NT2/D1 (cell line): ENCODE measurements at regions not wholly inside any gene's neighbourhood (a gene's known extent, or its start where the extent isn't known, plus 50 kb on each side); places are given as distances from the start of the nearest gene placed in this dataset.

Experiments used
- DNase-seq: peaks from one replicate; pipeline ENCODE4 v3.0.0-alpha.2; 2011; ENCODE audit warnings: low read depth, low spot score
- H3K27me3 ChIP-seq: 2 replicates; pipeline ENCODE4 v1.6.0; 2011; ENCODE audit warnings: mild to moderate bottlenecking; ENCODE audit not compliant: insufficient read length, insufficient read depth
- H3K36me3 ChIP-seq: 2 replicates; pipeline ENCODE4 v1.6.1; 2011; ENCODE audit warnings: mild to moderate bottlenecking, low read length, mixed read lengths; ENCODE audit not compliant: insufficient read depth, insufficient read length
- H3K4me1 ChIP-seq: 2 replicates; pipeline ENCODE4 v1.5.1; 2011; ENCODE audit not compliant: insufficient read depth, insufficient read length
- H3K4me3 ChIP-seq: 2 replicates; pipeline ENCODE4 v1.5.1; 2011; ENCODE audit warnings: low read depth; ENCODE audit not compliant: insufficient read length
- H3K9ac ChIP-seq: 2 replicates; pipeline ENCODE4 v1.6.0; 2011; ENCODE audit warnings: low read depth; ENCODE audit not compliant: insufficient read length
- H3K9me3 ChIP-seq: 2 replicates; pipeline ENCODE4 v1.5.1; 2011; ENCODE audit warnings: mild to moderate bottlenecking, low read length; ENCODE audit not compliant: insufficient read depth
- SUZ12 ChIP-seq: IDR thresholded peaks from 2 replicates; pipeline ENCODE4 v1.6.1; 2011; ENCODE audit not compliant: insufficient read length, insufficient read depth; ENCODE audit errors: extremely low read depth
- YY1 ChIP-seq: IDR thresholded peaks from 2 replicates; pipeline ENCODE4 v1.6.1; 2011; ENCODE audit not compliant: insufficient read length, insufficient read depth
- ZNF274 ChIP-seq: IDR thresholded peaks from 2 replicates; pipeline ENCODE4 v1.6.1; 2011; ENCODE audit warnings: mild to moderate bottlenecking, low read depth, low read length

GRCh38 chr1:220385158-220385557, 112.9 kb upstream of the RAB3GAP2 start:
- DNase-seq = no peak

DNA sequence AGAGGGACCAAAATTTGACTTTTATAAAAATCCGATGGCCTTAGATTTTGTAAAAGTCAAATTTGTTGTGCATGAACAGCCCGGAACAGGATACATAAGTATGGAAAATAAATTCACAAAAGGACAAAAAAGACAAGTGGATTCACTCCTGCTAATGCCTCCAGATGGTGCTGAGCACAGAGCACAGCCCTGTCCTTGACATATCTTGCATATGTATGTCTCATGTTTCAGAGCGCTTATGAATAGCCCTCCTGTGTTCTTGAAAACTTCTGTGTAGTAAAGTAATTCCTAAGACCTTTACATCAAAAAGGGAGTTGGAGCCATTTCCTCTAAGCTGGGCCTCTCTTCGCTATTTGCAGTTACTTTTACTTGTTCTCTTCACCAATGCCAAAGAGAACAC, 110.7 kb upstream of the RAB3GAP2 start:
- Histone ChIP-seq H3K36me3 (no peaks in the 10 kb centered on the region), H3K4me3 (no peak overlapping the region), H3K9ac (no peak overlapping the region), H3K4me1 (no peaks in the 10 kb centered on the region), H3K9me3 (peaks cover 12% of the 10 kb centered on the region), H3K27me3 (no peaks in the 10 kb centered on the region)
- TF ChIP-seq YY1 = no peak
- no peak for TF ChIP-seq SUZ12
- no peak for TF ChIP-seq ZNF274
- DNase-seq = no peak

More at GRCh38 chr1:220385158-220385557, 112.9 kb upstream of the RAB3GAP2 start:
- TF ChIP-seq SUZ12 = no peak
- no peak for TF ChIP-seq YY1
- no peak for TF ChIP-seq ZNF274
- Histone ChIP-seq H3K9ac (no peak overlapping the region), H3K9me3 (peaks cover 8% of the 10 kb centered on the region), H3K27me3 (no peaks in the 10 kb centered on the region), H3K36me3 (no peaks in the 10 kb centered on the region), H3K4me1 (no peaks in the 10 kb centered on the region), H3K4me3 (no peak overlapping the region)

DNA sequence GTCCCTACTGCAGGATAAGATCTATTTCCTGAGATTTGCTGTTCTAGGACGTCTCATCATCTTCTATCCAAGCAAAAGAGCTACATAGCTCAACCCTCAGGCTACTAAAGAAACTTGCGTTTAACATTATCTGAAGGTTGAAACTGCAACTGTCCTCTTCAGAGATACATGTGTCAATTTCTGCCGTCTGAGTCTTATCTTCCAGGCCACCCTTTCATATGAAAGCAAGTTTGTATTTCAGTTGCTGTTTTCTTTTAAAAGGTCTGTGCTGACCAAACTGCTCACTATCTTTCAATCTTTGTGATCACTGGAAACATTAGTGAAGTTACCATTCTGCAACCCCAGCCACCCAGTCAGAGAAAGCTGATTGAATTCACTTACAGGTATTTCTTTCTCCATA, 108.6 kb upstream of the RAB3GAP2 start:
- no peak for DNase-seq
- no peaks in the 10 kb centered on the region for H3K36me3 ChIP-seq
- no peak overlapping the region for H3K4me3 ChIP-seq
- H3K9me3 ChIP-seq = peaks cover 12% of the 10 kb centered on the region
- TF ChIP-seq SUZ12 (no peak), YY1 (no peak), ZNF274 (no peak)
- no peaks in the 10 kb centered on the region for H3K27me3 ChIP-seq
- H3K4me1 ChIP-seq = no peaks in the 10 kb centered on the region
- no peak overlapping the region for H3K9ac ChIP-seq

DNA sequence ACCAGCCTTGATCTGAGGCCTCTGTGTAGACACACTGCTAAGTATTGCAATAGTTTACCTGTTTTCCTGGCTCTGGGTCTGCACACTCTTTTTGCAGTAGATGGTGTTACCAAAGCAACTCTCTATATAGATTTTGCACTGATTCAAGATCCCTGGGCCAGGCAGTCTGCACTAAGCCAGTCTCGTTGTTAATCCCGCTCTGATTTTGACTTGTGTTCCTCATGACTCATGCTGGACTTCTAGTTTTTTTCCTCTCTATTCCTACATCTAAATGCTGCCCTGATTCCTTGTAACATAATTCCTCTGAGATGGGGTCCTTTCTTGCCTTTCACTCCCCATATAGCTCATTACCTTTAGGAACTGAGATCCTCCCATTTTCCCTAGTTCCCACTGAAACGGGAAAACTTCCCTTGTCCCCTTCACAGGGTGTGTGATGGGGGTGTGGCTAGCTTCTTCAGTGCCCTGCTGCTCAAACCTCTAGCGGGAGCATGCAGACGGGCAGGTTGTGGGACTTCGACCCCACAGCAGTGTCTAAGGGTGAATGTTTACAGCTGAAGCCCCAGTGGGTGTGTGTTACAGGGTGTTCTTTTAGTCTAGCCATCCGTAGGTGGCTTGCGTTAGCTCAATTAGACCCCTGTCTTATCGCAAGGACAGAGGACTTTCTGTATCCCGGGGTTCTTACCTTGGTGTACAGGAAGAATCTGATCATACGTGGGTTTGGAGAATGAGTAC, 106.5 kb upstream of the RAB3GAP2 start:
- H3K9me3 ChIP-seq = peaks cover 3% of the 10 kb centered on the region; the same call in 1 of the 2 replicates
- TF ChIP-seq YY1 = no peak
- TF ChIP-seq SUZ12 = no peak
- TF ChIP-seq ZNF274 = no peak
- no peaks in the 10 kb centered on the region for H3K4me1 ChIP-seq
- H3K27me3 ChIP-seq = no peaks in the 10 kb centered on the region
- H3K9ac ChIP-seq = no peak overlapping the region
- H3K4me3 ChIP-seq = no peak overlapping the region
- no peak for DNase-seq
- no peaks in the 10 kb centered on the region for H3K36me3 ChIP-seq

- no peak for DNase-seq
- peaks cover 3% of the 10 kb centered on the region; the same call in 1 of the 2 replicates for H3K9me3 ChIP-seq
- TF ChIP-seq ZNF274 = no peak
- no peak for TF ChIP-seq YY1
- TF ChIP-seq SUZ12 = no peak
- H3K4me1 ChIP-seq = no peaks in the 10 kb centered on the region
- no peak overlapping the region for H3K4me3 ChIP-seq
- H3K9ac ChIP-seq = no peak overlapping the region
- H3K36me3 ChIP-seq = no peaks in the 10 kb centered on the region
- no peaks in the 10 kb centered on the region for H3K27me3 ChIP-seq
Measured at GRCh38 chr1:220375715-220376114, 103.5 kb upstream of the RAB3GAP2 start.

GRCh38 chr1:220374449-220374848, 102.2 kb upstream of the RAB3GAP2 start:
- Histone ChIP-seq H3K9ac (no peak overlapping the region), H3K4me1 (no peaks in the 10 kb centered on the region), H3K27me3 (no peaks in the 10 kb centered on the region), H3K4me3 (no peak overlapping the region), H3K36me3 (no peaks in the 10 kb centered on the region), H3K9me3 (no peaks in the 10 kb centered on the region)
- TF ChIP-seq YY1 = no peak
- TF ChIP-seq SUZ12 = no peak
- TF ChIP-seq ZNF274 = no peak
- no peak for DNase-seq

DNA sequence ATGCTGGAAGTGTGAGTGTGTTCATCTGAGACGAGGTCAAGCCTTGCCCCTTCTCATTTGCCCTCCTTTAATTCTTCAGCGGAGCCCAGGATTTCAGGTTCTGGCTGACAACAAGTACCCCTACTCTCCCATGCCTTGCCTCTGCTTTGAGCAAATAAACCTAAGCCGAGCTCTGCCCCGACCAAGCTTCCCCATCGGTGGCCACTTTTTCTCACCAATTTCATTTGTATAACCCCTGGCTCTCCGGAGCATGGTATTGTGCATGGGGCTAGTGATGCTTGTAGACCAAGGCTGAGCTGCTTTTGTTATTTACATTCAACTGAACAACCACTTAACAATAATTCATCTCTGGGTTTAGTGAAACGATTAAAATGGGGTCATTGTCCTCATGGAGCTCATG, 100.2 kb upstream of the RAB3GAP2 start:
- no peaks in the 10 kb centered on the region for H3K27me3 ChIP-seq
- TF ChIP-seq ZNF274 (no peak), SUZ12 (no peak), YY1 (no peak)
- no peak overlapping the region for H3K4me3 ChIP-seq

More for the DNA sequence above, 100.2 kb upstream of the RAB3GAP2 start:
- peaks cover under 1% of the 10 kb centered on the region; the same call in 1 of the 2 replicates for H3K9me3 ChIP-seq
- H3K9ac ChIP-seq = no peak overlapping the region
- no peak for DNase-seq
- H3K36me3 ChIP-seq = no peaks in the 10 kb centered on the region
- H3K4me1 ChIP-seq = no peaks in the 10 kb centered on the region
